AML-193 (cell line): ENCODE measurements at regions not wholly inside any gene's neighbourhood (a gene's known extent, or its start where the extent isn't known, plus 50 kb on each side); places are given as distances from the start of the nearest gene placed in this dataset.

Experiments used
- DNase-seq, 2 experiments: peaks; one replicate each; lab custom pipeline; 2025; lab: John Stamatoyannopoulos, UW

- peak; percentile 47 to 73 for DNase-seq
Measured at GRCh38 chr10:46228563-46229071, 58.2 kb upstream of the ANTXRL start.

GRCh38 chr10:46229144-46229563 lies 57.6 kb upstream of the ANTXRL start:
- DNase-seq, result peak; percentile 33 to 49

GRCh38 chr10:46230615-46231014 lies 56.2 kb upstream of the ANTXRL start:
- DNase-seq, result no peak

GRCh38 chr10:46231087-46231486 lies 55.7 kb upstream of the ANTXRL start:
- no peak for DNase-seq

- DNase-seq, result no peak
Measured at GRCh38 chr10:46232084-46232483, 54.7 kb upstream of the ANTXRL start.

- DNase-seq, result no peak
Measured at GRCh38 chr10:46232666-46233065, 54.1 kb upstream of the ANTXRL start.

- DNase-seq, result no peak
Measured at GRCh38 chr10:46233181-46233580, 53.6 kb upstream of the ANTXRL start.

GRCh38 chr10:46234026-46234425 lies 52.8 kb upstream of the ANTXRL start:
- DNase-seq, result no peak

- no peak for DNase-seq
Measured at GRCh38 chr10:46234431-46235060, 52.3 kb upstream of the ANTXRL start.

GRCh38 chr10:46235705-46236545 lies 50.9 kb upstream of the ANTXRL start:
- DNase-seq, result no peak

GRCh38 chr10:46236546-46236887 lies 50.3 kb upstream of the ANTXRL start:
- no peak for DNase-seq

GRCh38 chr10:46236941-46237681 lies 49.7 kb upstream of the ANTXRL start:
- DNase-seq, result no peak
